CD4-positive, alpha-beta T cell (primary cell): ENCODE measurements at regions not wholly inside any gene's neighbourhood (a gene's known extent, or its start where the extent isn't known, plus 50 kb on each side); places are given as distances from the start of the nearest gene placed in this dataset.
"Not testable (repeated sequence)": the region's sequence is repeated elsewhere in the genome, so short reads cannot be mapped to it uniquely, and the experiment has no call there.

ENCODE experiments used
- ATAC-seq: fragments of 200-7000 bp; cut with Tn5 transposase; one replicate; pipeline ENCODE4 v1.10.0; 2022; ENCODE audit warnings: mild to moderate bottlenecking; ENCODE audit not compliant: poor library complexity
- CTCF ChIA-PET: fragments of 350-600 bp; sonication (Branson Sonifier 250); formaldehyde crosslinking; loops from one replicate; lab custom pipeline; 2021; ENCODE audit warnings: antibody characterized with exemption, inconsistent platforms; lab: Charles Lee
- POLR2A ChIA-PET: fragments of 350-600 bp; sonication (Branson Sonifier 250); formaldehyde crosslinking; loops from one replicate; lab custom pipeline; 2021; ENCODE audit warnings: antibody characterized with exemption, inconsistent platforms; lab: Charles Lee
- DNase-seq, 14 experiments: peaks; one replicate each; pipeline ENCODE4 v3.0.0-alpha.2; 2013 to 2020; ENCODE audit warnings: mixed read lengths in 2 of 14
- H3K27ac ChIP-seq, 2 donors: one replicate each; pipeline versions ENCODE4 v1.5.1 to v1.7.0; 2013; ENCODE audit warnings: low read length in 2 of 2, low read depth in 1 of 2, mild to moderate bottlenecking in 1 of 2
- H3K27me3 ChIP-seq, 2 experiments: 1 replicate in 1 of 2; 2 replicates in 1 of 2; pipeline versions ENCODE4 v1.6.1 to v1.7.0; 2013; ENCODE audit warnings: low read length in 2 of 2, control low read depth in 1 of 2, mild to moderate bottlenecking in 1 of 2, moderate library complexity in 1 of 2; ENCODE audit not compliant: insufficient read depth in 2 of 2, control insufficient read depth in 1 of 2
- H3K36me3 ChIP-seq: one replicate; pipeline ENCODE4 v1.6.1; 2013; ENCODE audit warnings: low read length, control low read depth; ENCODE audit not compliant: insufficient read depth
- H3K4me1 ChIP-seq: one replicate; pipeline ENCODE4 v1.6.1; 2013; ENCODE audit warnings: low read length, control low read depth; ENCODE audit not compliant: insufficient read depth
- H3K4me3 ChIP-seq: one replicate; pipeline ENCODE4 v1.5.1; 2013; ENCODE audit warnings: mild to moderate bottlenecking, low read length, moderate library complexity
- H3K9me3 ChIP-seq, 2 experiments: 1 replicate in 1 of 2; 2 replicates in 1 of 2; pipeline versions ENCODE4 v1.6.1 to v1.7.0; 2013; ENCODE audit warnings: low read length in 2 of 2, mild to moderate bottlenecking in 2 of 2, control low read depth in 1 of 2, moderate library complexity in 1 of 2; ENCODE audit not compliant: control insufficient read depth in 1 of 2, insufficient read depth in 1 of 2
- H3K27ac Mint-ChIP-seq: one replicate; pipeline ENCODE4 v1.8.0; 2020; ENCODE audit warnings: mixed read lengths
- H3K27me3 Mint-ChIP-seq: one replicate; pipeline ENCODE4 v1.8.0; 2021; ENCODE audit warnings: mixed read lengths
- H3K36me3 Mint-ChIP-seq: one replicate; pipeline ENCODE4 v1.8.0; 2021; ENCODE audit warnings: low read depth, mixed read lengths
- H3K4me1 Mint-ChIP-seq: one replicate; pipeline ENCODE4 v1.8.0; 2021; ENCODE audit warnings: low read depth, mixed read lengths
- H3K4me3 Mint-ChIP-seq: one replicate; pipeline ENCODE4 v1.8.0; 2020; ENCODE audit warnings: mild to moderate bottlenecking, mixed read lengths
- H3K9me3 Mint-ChIP-seq: one replicate; pipeline ENCODE4 v1.8.0; 2020; ENCODE audit warnings: mixed read lengths
- CTCF ChIP-seq: fragments of 200-600 bp; IDR thresholded peaks from one replicate; pipeline ENCODE4 v1.8.0; 2022; ENCODE audit warnings: antibody characterized with exemption, mild to moderate bottlenecking
- intact Hi-C, 2 experiments: fragments of 100-400 bp; cut with DNase I in 1 of 2; cut with micrococcal nuclease in 1 of 2; formaldehyde crosslinking; loops; one replicate each; pipeline versions ENCODE4 v1.15.1 to v1.9.0; 2023 to 2025; cut with DNase I, micrococcal nuclease

GRCh38 chr2:105655723-105656606, 88.7 kb upstream of the NCK2 start:
- H3K27me3 ChIP-seq, intact Hi-C loops, H3K27me3 Mint-ChIP-seq, H3K4me1 ChIP-seq, H3K36me3 Mint-ChIP-seq, H3K9me3 ChIP-seq, ATAC-seq, H3K4me3 Mint-ChIP-seq, H3K27ac Mint-ChIP-seq, H3K9me3 Mint-ChIP-seq, H3K27ac ChIP-seq, CTCF ChIA-PET, H3K36me3 ChIP-seq, H3K4me3 ChIP-seq, DNase-seq, H3K4me1 Mint-ChIP-seq: not testable (repeated sequence)
- POLR2A ChIA-PET: interaction anchor here (0.6 kb wide), 1 partner anchor 153 kb away, joined by 3 read pairs; no protein-coding TSS in a partner anchor
- TF ChIP-seq CTCF: peak; percentile 31

- H3K27ac ChIP-seq: no peak overlapping the region
- ChIA-PET CTCF (no interaction called here), POLR2A (no interaction called here)
- no peak for DNase-seq
- Mint-ChIP-seq H3K9me3 (no peaks in the 10 kb centered on the region), H3K4me3 (no peak overlapping the region), H3K27me3 (no peaks in the 10 kb centered on the region), H3K27ac (no peak overlapping the region), H3K4me1 (no peaks in the 10 kb centered on the region), H3K36me3 (no peaks in the 10 kb centered on the region)
- intact Hi-C loops: no loop called here
- no peak for ATAC-seq
- no peak for TF ChIP-seq CTCF
- no peaks in the 10 kb centered on the region for H3K36me3 ChIP-seq
- no peaks in the 10 kb centered on the region for H3K27me3 ChIP-seq
- no peak overlapping the region for H3K4me3 ChIP-seq
- no peaks in the 10 kb centered on the region for H3K9me3 ChIP-seq
- no peaks in the 10 kb centered on the region for H3K4me1 ChIP-seq
Observed at GRCh38 chr2:105655244-105655643, 89.5 kb upstream of the NCK2 start.

- no peaks in the 10 kb centered on the region for H3K9me3 Mint-ChIP-seq
- H3K27ac Mint-ChIP-seq: no peak overlapping the region
- Histone ChIP-seq H3K4me1 (no peaks in the 10 kb centered on the region), H3K36me3 (no peaks in the 10 kb centered on the region), H3K27me3 (no peaks in the 10 kb centered on the region), H3K27ac (no peak overlapping the region), H3K4me3 (no peak overlapping the region), H3K9me3 (no peaks in the 10 kb centered on the region)
- no peak for ATAC-seq
- H3K27me3 Mint-ChIP-seq: no peaks in the 10 kb centered on the region
- intact Hi-C loops: no loop called here
- POLR2A ChIA-PET: no interaction called here
- CTCF ChIA-PET: no interaction called here
- no peak for DNase-seq
- no peaks in the 10 kb centered on the region for H3K36me3 Mint-ChIP-seq
- no peaks in the 10 kb centered on the region for H3K4me1 Mint-ChIP-seq
- TF ChIP-seq CTCF: no peak
- H3K4me3 Mint-ChIP-seq: no peak overlapping the region
Observed at GRCh38 chr2:105654474-105655004, 90.2 kb upstream of the NCK2 start.
